ENCODE measurements at regions not wholly inside any gene's neighbourhood (a gene's known extent, or its start where the extent isn't known, plus 50 kb on each side); places are given as distances from the start of the nearest gene placed in this dataset.

- Histone ChIP-seq H2AFZ (ENCODE audit: low read depth, low read length, severe bottlenecking) (no peak overlapping the region), H4K20me1 (ENCODE audit: low read depth, low read length) (no peaks in the 10 kb centered on the region), H3K79me2 (ENCODE audit: insufficient read depth, low read length) (no peaks in the 10 kb centered on the region), H3K27me3 (ENCODE audit: low read length) (no peaks in the 10 kb centered on the region), H3K27ac (ENCODE audit: low read depth, low read length) (no peak overlapping the region), H3K9ac (ENCODE audit: low read length) (no peak overlapping the region), H3K9me3 (ENCODE audit: insufficient read depth, low read length) (no peaks in the 10 kb centered on the region), H3K9me2 (replicated peaks; ENCODE audit: insufficient read depth, low read length) (no peaks in the 10 kb centered on the region), H3K4me2 (ENCODE audit: low read depth, low read length, poor library complexity, severe bottlenecking) (no peak overlapping the region), H3F3A (ENCODE audit: insufficient read depth) (no peaks in the 10 kb centered on the region), H3K4me3 (ENCODE audit: insufficient read depth, low read length, poor library complexity, severe bottlenecking) (no peak overlapping the region), H3K36me3 (ENCODE audit: low read length) (no peaks in the 10 kb centered on the region)
- TF ChIP-seq EZH2phosphoT487 (conservative IDR thresholded peaks at IDR 0.05; ENCODE audit: low read length) (no peak), CTCF (IDR thresholded peaks at IDR 0.05; ENCODE audit: insufficient read depth, low read length, poor library complexity, severe bottlenecking) (no peak)
Observed at GRCh38 chr3:6504834-6505233, 356.1 kb upstream of the GRM7 start.

GRCh38 chr3:6508410-6508759 lies 352.5 kb upstream of the GRM7 start:
- H4K20me1 ChIP-seq (ENCODE audit: low read depth, low read length), result no peaks in the 10 kb centered on the region
- no peaks in the 10 kb centered on the region for H3K27me3 ChIP-seq (ENCODE audit: low read length)
- no peaks in the 10 kb centered on the region for H3K9me2 ChIP-seq (replicated peaks; ENCODE audit: insufficient read depth, low read length)
- no peaks in the 10 kb centered on the region for H3F3A ChIP-seq (ENCODE audit: insufficient read depth)
- no peak overlapping the region for H3K4me3 ChIP-seq (ENCODE audit: insufficient read depth, low read length, poor library complexity, severe bottlenecking)
- H3K9ac ChIP-seq (ENCODE audit: low read length), result no peak overlapping the region
- no peaks in the 10 kb centered on the region for H3K79me2 ChIP-seq (ENCODE audit: insufficient read depth, low read length)
- TF ChIP-seq EZH2phosphoT487 (conservative IDR thresholded peaks at IDR 0.05; ENCODE audit: low read length), result no peak
- TF ChIP-seq CTCF (IDR thresholded peaks at IDR 0.05; ENCODE audit: insufficient read depth, low read length, poor library complexity, severe bottlenecking), result no peak
- no peaks in the 10 kb centered on the region for H3K36me3 ChIP-seq (ENCODE audit: low read length)
- no peak overlapping the region for H3K27ac ChIP-seq (ENCODE audit: low read depth, low read length)
- no peak overlapping the region for H3K4me2 ChIP-seq (ENCODE audit: low read depth, low read length, poor library complexity, severe bottlenecking)
- no peaks in the 10 kb centered on the region for H3K9me3 ChIP-seq (ENCODE audit: insufficient read depth, low read length)
- H2AFZ ChIP-seq (ENCODE audit: low read depth, low read length, severe bottlenecking), result no peak overlapping the region

- Histone ChIP-seq H3K9me2 (replicated peaks; ENCODE audit: insufficient read depth, low read length) (no peaks in the 10 kb centered on the region), H2AFZ (ENCODE audit: low read depth, low read length, severe bottlenecking) (no peak overlapping the region), H3K9ac (ENCODE audit: low read length) (no peak overlapping the region), H3K79me2 (ENCODE audit: insufficient read depth, low read length) (no peaks in the 10 kb centered on the region), H3K27ac (ENCODE audit: low read depth, low read length) (no peak overlapping the region), H4K20me1 (ENCODE audit: low read depth, low read length) (no peaks in the 10 kb centered on the region), H3F3A (ENCODE audit: insufficient read depth) (no peaks in the 10 kb centered on the region), H3K4me3 (ENCODE audit: insufficient read depth, low read length, poor library complexity, severe bottlenecking) (no peak overlapping the region), H3K36me3 (ENCODE audit: low read length) (no peaks in the 10 kb centered on the region), H3K4me2 (ENCODE audit: low read depth, low read length, poor library complexity, severe bottlenecking) (no peak overlapping the region), H3K9me3 (ENCODE audit: insufficient read depth, low read length) (no peaks in the 10 kb centered on the region), H3K27me3 (ENCODE audit: low read length) (no peaks in the 10 kb centered on the region)
- TF ChIP-seq CTCF (IDR thresholded peaks at IDR 0.05; ENCODE audit: insufficient read depth, low read length, poor library complexity, severe bottlenecking) (no peak), EZH2phosphoT487 (conservative IDR thresholded peaks at IDR 0.05; ENCODE audit: low read length) (no peak)
Observed at GRCh38 chr3:6509576-6509975, 351.3 kb upstream of the GRM7 start.

GRCh38 chr3:6510713-6511112 lies 350.2 kb upstream of the GRM7 start:
- Histone ChIP-seq H3F3A (ENCODE audit: insufficient read depth) (no peaks in the 10 kb centered on the region), H3K4me2 (ENCODE audit: low read depth, low read length, poor library complexity, severe bottlenecking) (no peak overlapping the region), H3K36me3 (ENCODE audit: low read length) (no peaks in the 10 kb centered on the region), H2AFZ (ENCODE audit: low read depth, low read length, severe bottlenecking) (no peak overlapping the region), H3K9ac (ENCODE audit: low read length) (no peak overlapping the region), H3K27me3 (ENCODE audit: low read length) (no peaks in the 10 kb centered on the region), H3K27ac (ENCODE audit: low read depth, low read length) (no peak overlapping the region), H3K9me3 (ENCODE audit: insufficient read depth, low read length) (no peaks in the 10 kb centered on the region), H3K4me3 (ENCODE audit: insufficient read depth, low read length, poor library complexity, severe bottlenecking) (no peak overlapping the region), H3K9me2 (replicated peaks; ENCODE audit: insufficient read depth, low read length) (no peaks in the 10 kb centered on the region), H3K79me2 (ENCODE audit: insufficient read depth, low read length) (no peaks in the 10 kb centered on the region), H4K20me1 (ENCODE audit: low read depth, low read length) (no peaks in the 10 kb centered on the region)
- TF ChIP-seq EZH2phosphoT487 (conservative IDR thresholded peaks at IDR 0.05; ENCODE audit: low read length) (no peak), CTCF (IDR thresholded peaks at IDR 0.05; ENCODE audit: insufficient read depth, low read length, poor library complexity, severe bottlenecking) (no peak)
